H1 (cell line): ENCODE measurements at regions not wholly inside any gene's neighbourhood (a gene's known extent, or its start where the extent isn't known, plus 50 kb on each side); places are given as distances from the start of the nearest gene placed in this dataset.

ENCODE experiments used
- CTCF ChIA-PET: fragments of 300-600 bp; sonication (Branson Sonifier 250); formaldehyde crosslinking; loops from one replicate; lab custom pipeline; 2021; ENCODE audit not compliant: partially characterized antibody; lab: Charles Lee
- POLR2A ChIA-PET: fragments of 300-600 bp; sonication (Branson Sonifier 250); formaldehyde crosslinking; loops from one replicate; lab custom pipeline; 2021; ENCODE audit warnings: inconsistent platforms; ENCODE audit not compliant: partially characterized antibody; lab: Charles Lee
- DNase-seq, 2 experiments: peaks; one replicate each; pipeline versions ENCODE4 v3.0.0 to v3.0.0-alpha.2; 2010 to 2022; ENCODE audit warnings: low spot score in 2 of 2, low read depth in 1 of 2, mixed read lengths in 1 of 2
- FAIRE-seq: peaks from 2 replicates; lab custom pipeline; 2011; peaks lifted over from hg19 to GRCh38; lab: Jason Lieb, UNC
- H2AFZ ChIP-seq: 2 replicates; pipeline ENCODE4 v1.8.1; 2012; ENCODE audit warnings: low read length, inconsistent platforms
- H2AK5ac ChIP-seq: 2 replicates; pipeline ENCODE4 v1.6.1; 2013; ENCODE audit warnings: low read depth, low read length
- H2BK120ac ChIP-seq: replicated peaks from 2 replicates; pipeline ENCODE3; 2013; ENCODE audit warnings: low read depth, low read length, inconsistent platforms
- H2BK12ac ChIP-seq: 2 replicates; pipeline ENCODE4 v1.6.1; 2013; ENCODE audit warnings: low read depth, low read length
- H2BK15ac ChIP-seq: 2 replicates; pipeline ENCODE4 v1.6.1; 2013; ENCODE audit warnings: low read length
- H2BK20ac ChIP-seq: 2 replicates; pipeline ENCODE4 v1.6.1; 2013; ENCODE audit warnings: low read length
- H2BK5ac ChIP-seq: 2 replicates; pipeline ENCODE4 v1.6.1; 2013; ENCODE audit warnings: low read depth, low read length
- H3K14ac ChIP-seq: 2 replicates; pipeline ENCODE4 v1.6.1; 2013; ENCODE audit warnings: inconsistent platforms; ENCODE audit not compliant: insufficient read length
- H3K18ac ChIP-seq: 2 replicates; pipeline ENCODE4 v1.6.1; 2013; ENCODE audit warnings: low read length; ENCODE audit errors: extremely low read depth
- H3K23ac ChIP-seq: 2 replicates; pipeline ENCODE4 v1.6.1; 2013; ENCODE audit warnings: inconsistent platforms; ENCODE audit not compliant: insufficient read length
- H3K23me2 ChIP-seq: 2 replicates; pipeline ENCODE4 v1.6.1; 2013; ENCODE audit warnings: low read depth, low read length
- H3K27ac ChIP-seq: 2 replicates; pipeline ENCODE4 v1.6.1; 2011; ENCODE audit warnings: low read depth, low read length, inconsistent platforms
- H3K27me3 ChIP-seq, 4 experiments: replicated peaks in 1 of 4; 1 replicate in 1 of 4; 2 replicates in 3 of 4; pipeline versions ENCODE4 v1.6.1 to v1.8.1; 2011 to 2013; ENCODE audit warnings: low read length in 3 of 4, mild to moderate bottlenecking in 3 of 4, inconsistent platforms in 2 of 4, mixed read lengths in 2 of 4, moderate library complexity in 1 of 4; ENCODE audit not compliant: control insufficient read depth in 3 of 4, insufficient read depth in 3 of 4; ENCODE audit errors: extremely low read depth in 1 of 4
- H3K36me3 ChIP-seq, 4 experiments: 2 replicates each; pipeline versions ENCODE4 v1.6.1 to v1.8.1; 2011 to 2013; ENCODE audit warnings: mild to moderate bottlenecking in 4 of 4, low read length in 3 of 4, moderate library complexity in 2 of 4, control low read depth in 1 of 4, inconsistent platforms in 1 of 4; ENCODE audit not compliant: insufficient read depth in 4 of 4, control insufficient read depth in 2 of 4
- H3K4ac ChIP-seq: replicated peaks from 2 replicates; pipeline ENCODE3; 2013; ENCODE audit warnings: low read length, low read depth, mixed read lengths, inconsistent platforms; ENCODE audit not compliant: insufficient read length
- H3K4me1 ChIP-seq, 4 experiments: replicated peaks in 1 of 4; 1 replicate in 1 of 4; 2 replicates in 3 of 4; pipeline versions ENCODE4 v1.6.1 to v1.8.1; 2011 to 2013; ENCODE audit warnings: low read length in 3 of 4, inconsistent platforms in 2 of 4, mixed read lengths in 1 of 4; ENCODE audit not compliant: insufficient read depth in 4 of 4, control insufficient read depth in 3 of 4
- H3K4me2 ChIP-seq, 2 experiments: 2 replicates each; pipeline versions ENCODE4 v1.6.1 to v1.8.1; 2011 to 2013; ENCODE audit warnings: low read depth in 2 of 2, low read length in 2 of 2, control low read depth in 1 of 2, inconsistent platforms in 1 of 2, mild to moderate bottlenecking in 1 of 2; ENCODE audit not compliant: insufficient read depth in 1 of 2
- H3K4me3 ChIP-seq, 4 experiments: fragments of 200-600, 300-600 bp in 1 of 4; sonication (generic), shearing (Covaris generic), sonication (Bioruptor Twin) in 1 of 4; 2 replicates each; pipeline versions ENCODE4 v1.5.1 to v1.8.1; 2011 to 2016; ENCODE audit warnings: low read length in 4 of 4, low read depth in 3 of 4, control low read depth in 2 of 4, inconsistent platforms in 2 of 4, mild to moderate bottlenecking in 2 of 4, mixed read lengths in 1 of 4, moderate library complexity in 1 of 4; ENCODE audit not compliant: insufficient read depth in 2 of 4; ENCODE audit errors: extremely low read depth in 1 of 4
- H3K56ac ChIP-seq: replicated peaks from 2 replicates; pipeline ENCODE3; 2013; ENCODE audit warnings: low read depth, mild to moderate bottlenecking, mixed read lengths, low read length, inconsistent platforms; ENCODE audit not compliant: insufficient read length
- H3K79me1 ChIP-seq: 2 replicates; pipeline ENCODE4 v1.6.1; 2013; ENCODE audit warnings: low read depth, low read length, control low read depth
- H3K79me2 ChIP-seq, 2 experiments: 2 replicates each; pipeline versions ENCODE4 v1.6.1 to v1.8.1; 2012 to 2013; ENCODE audit warnings: low read length in 2 of 2, mild to moderate bottlenecking in 2 of 2, inconsistent platforms in 1 of 2; ENCODE audit not compliant: insufficient read depth in 2 of 2, control insufficient read depth in 1 of 2
- H3K9ac ChIP-seq, 4 experiments: replicated peaks in 1 of 4; 1 replicate in 1 of 4; 2 replicates in 3 of 4; pipeline versions ENCODE4 v1.6.1 to v1.8.1; 2011 to 2013; ENCODE audit warnings: low read depth in 3 of 4, low read length in 3 of 4, control low read depth in 2 of 4, mild to moderate bottlenecking in 2 of 4, moderate library complexity in 2 of 4, inconsistent platforms in 1 of 4; ENCODE audit errors: extremely low read depth in 1 of 4
- H3K9me3 ChIP-seq, 2 experiments: 2 replicates each; pipeline versions ENCODE4 v1.6.1 to v1.8.1; 2012 to 2013; ENCODE audit warnings: mild to moderate bottlenecking in 2 of 2, moderate library complexity in 2 of 2, control low read depth in 1 of 2, inconsistent platforms in 1 of 2, low read depth in 1 of 2, low read length in 1 of 2, mixed read lengths in 1 of 2; ENCODE audit not compliant: insufficient read depth in 2 of 2
- H4K20me1 ChIP-seq, 2 experiments: replicated peaks in 1 of 2; 2 replicates each; pipeline versions ENCODE3 to v1.8.1; 2011 to 2013; ENCODE audit warnings: inconsistent platforms in 2 of 2, low read length in 2 of 2, mild to moderate bottlenecking in 1 of 2; ENCODE audit not compliant: insufficient read depth in 2 of 2, control insufficient read depth in 1 of 2
- H4K5ac ChIP-seq: 2 replicates; pipeline ENCODE4 v1.6.1; 2013; ENCODE audit warnings: low read length, low read depth, mixed read lengths, inconsistent platforms; ENCODE audit not compliant: insufficient read length
- H4K8ac ChIP-seq: 2 replicates; pipeline ENCODE4 v1.8.0; 2013; ENCODE audit warnings: mild to moderate bottlenecking, moderate library complexity, low read length, inconsistent platforms; ENCODE audit not compliant: insufficient read depth; ENCODE audit errors: extremely low read depth
- H4K91ac ChIP-seq: replicated peaks from 2 replicates; pipeline ENCODE3; 2013; ENCODE audit warnings: low read length, mixed read lengths, inconsistent platforms; ENCODE audit not compliant: insufficient read length
- ASH2L ChIP-seq: fragments of 200-600, 300-600 bp; sonication (generic); IDR thresholded peaks from one replicate; pipeline ENCODE4 v1.7.1; 2017; ENCODE audit warnings: low read length
- ATF2 ChIP-seq: IDR thresholded peaks from 2 replicates; pipeline ENCODE4 v1.6.1; 2012; ENCODE audit warnings: low read length, inconsistent platforms
- CEBPB ChIP-seq: IDR thresholded peaks from 2 replicates; pipeline ENCODE4 v1.6.1; 2012; ENCODE audit warnings: low read depth, low read length
- CTBP2 ChIP-seq: IDR thresholded peaks from 2 replicates; pipeline ENCODE4 v1.7.0; 2011; ENCODE audit warnings: borderline replicate concordance, mild to moderate bottlenecking, moderate library complexity, mixed read lengths, low read length; ENCODE audit not compliant: insufficient read depth, insufficient read length
- CTCF ChIP-seq, 3 experiments: IDR thresholded peaks; 1 replicate in 2 of 3; 2 replicates in 1 of 3; pipeline versions ENCODE4 v1.5.1 to v1.6.1; 2011; ENCODE audit warnings: low read length in 3 of 3, mild to moderate bottlenecking in 3 of 3, inconsistent platforms in 2 of 3, low read depth in 1 of 3, moderate library complexity in 1 of 3; ENCODE audit not compliant: insufficient read depth in 1 of 3; ENCODE audit errors: control extremely low read depth in 1 of 3
- MAFK ChIP-seq: IDR thresholded peaks from 2 replicates; pipeline ENCODE4 v1.6.1; 2012; ENCODE audit warnings: low read depth, mild to moderate bottlenecking, improper control_type of control experiment, low read length
- POLR2A ChIP-seq, 2 experiments: IDR thresholded peaks; 1 replicate in 1 of 2; 2 replicates in 1 of 2; pipeline ENCODE4 v1.6.1; 2011; ENCODE audit warnings: low read depth in 2 of 2, low read length in 2 of 2, mild to moderate bottlenecking in 2 of 2; ENCODE audit errors: control extremely low read depth in 1 of 2
- RAD21 ChIP-seq, 2 experiments: IDR thresholded peaks in 1 of 2; conservative IDR thresholded peaks in 1 of 2; 2 replicates each; pipeline ENCODE4 v1.6.1; 2011; ENCODE audit warnings: low read depth in 2 of 2, low read length in 2 of 2, improper control_type of control experiment in 1 of 2, inconsistent platforms in 1 of 2, mild to moderate bottlenecking in 1 of 2, moderate library complexity in 1 of 2
- SIX5 ChIP-seq: IDR thresholded peaks from 2 replicates; pipeline ENCODE4 v1.6.1; 2011; ENCODE audit warnings: mild to moderate bottlenecking, low read depth, low read length
- TAF7 ChIP-seq: optimal IDR thresholded peaks from 2 replicates; pipeline ENCODE3; 2011; ENCODE audit warnings: low read depth, mild to moderate bottlenecking, inconsistent platforms, low read length, moderate library complexity, borderline replicate concordance
- WGBS, 2 experiments: shearing (Covaris generic) in 1 of 2; methylation state at CpG; one replicate each; pipeline versions ENCODE4 v1.1.6 to v1.1.7; 2013 to 2015; ENCODE audit warnings: low lambda C conversion rate in 2 of 2, mixed read lengths in 2 of 2, inconsistent platforms in 1 of 2, low coverage in 1 of 2, missing lambda C conversion rate in 1 of 2; ENCODE audit not compliant: insufficient replicate concordance in 2 of 2, insufficient coverage in 1 of 2, insufficient read length in 1 of 2; ENCODE audit errors: extremely low coverage in 1 of 2, missing lambda C conversion rate in 1 of 2; 5-methylcytosine and 5-hydroxymethylcytosine counted together

DNA sequence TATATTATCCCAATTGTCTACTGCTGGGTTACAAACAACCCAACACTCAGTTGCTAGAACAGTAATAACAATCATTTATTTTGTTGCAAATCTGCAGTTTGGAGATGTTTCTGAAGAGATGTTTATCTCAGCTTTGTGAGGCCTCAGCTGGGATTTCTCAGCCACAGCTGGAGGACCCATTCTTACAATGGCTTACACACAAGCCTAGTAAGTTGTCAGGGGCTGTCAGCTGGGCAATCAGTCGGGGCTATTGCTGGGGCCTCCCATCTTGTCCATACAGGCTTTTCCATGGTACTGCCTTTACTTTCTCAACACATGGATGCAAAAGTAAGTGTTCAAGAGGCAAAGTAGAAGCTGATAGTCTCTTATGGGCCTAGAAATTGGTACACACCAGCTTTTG is 491.7 kb upstream of the NXPH2 start:
- Histone ChIP-seq H3K27ac (no peak overlapping the region), H3K23ac (no peak overlapping the region), H2BK12ac (no peak overlapping the region), H2BK15ac (no peak overlapping the region), H3K23me2 (no peaks in the 10 kb centered on the region), H2BK20ac (no peak overlapping the region), H4K91ac (no peak overlapping the region), H3K56ac (no peak overlapping the region), H2BK5ac (no peak overlapping the region), H2AFZ (no peak overlapping the region), H3K9me3 (no peaks in the 10 kb centered on the region), H3K4me3 (no peak overlapping the region), H3K79me2 (no peaks in the 10 kb centered on the region), H3K14ac (no peak overlapping the region), H3K36me3 (no peaks in the 10 kb centered on the region), H3K79me1 (no peaks in the 10 kb centered on the region), H2BK120ac (no peak overlapping the region), H4K20me1 (no peaks in the 10 kb centered on the region), H4K8ac (no peak overlapping the region), H3K4me1 (peaks cover 0 to 5% (median 2%) of the 10 kb centered on the region in 4 experiments; a peak in 2 of 7 replicates), H3K9ac (no peak overlapping the region), H2AK5ac (no peak overlapping the region), H3K27me3 (no peaks in the 10 kb centered on the region), H3K18ac (no peak overlapping the region), H4K5ac (no peak overlapping the region), H3K4ac (no peak overlapping the region), H3K4me2 (no peak overlapping the region; a peak in 1 of 4 replicates)
- FAIRE-seq (no peak), DNase-seq (no peak)
- 89% methylated on average over 1 of the region's 1 CpG; no CpG with 5 or more reads in 1 of the 2 experiments for WGBS, 2 experiments
- no peak for TF ChIP-seq CTBP2
- no peak for TF ChIP-seq RAD21 (IDR thresholded peaks at IDR 0.05 in 1 of 2, conservative IDR thresholded peaks at IDR 0.05 in 1 of 2; ENCODE audit: low read depth in 2 of 2, low read length in 2 of 2)
- TF ChIP-seq CEBPB, result no peak
- no peak for TF ChIP-seq ASH2L
- no peak for TF ChIP-seq POLR2A (IDR thresholded peaks at IDR 0.05; ENCODE audit: control extremely low read depth in 1 of 2, low read depth in 2 of 2, low read length in 2 of 2)
- no peak for TF ChIP-seq SIX5
- TF ChIP-seq CTCF (IDR thresholded peaks at IDR 0.05; ENCODE audit: control extremely low read depth in 1 of 3, insufficient read depth in 1 of 3, low read depth in 1 of 3, low read length in 3 of 3), result no peak
- no peak for TF ChIP-seq ATF2
- TF ChIP-seq TAF7, result no peak
- no peak for TF ChIP-seq MAFK
- ChIA-PET POLR2A (no interaction called here), CTCF (no interaction called here)
